Parathyroid adenoma (tissue), 2 donors: ENCODE measurements at regions not wholly inside any gene's neighbourhood (a gene's known extent, or its start where the extent isn't known, plus 50 kb on each side); places are given as distances from the start of the nearest gene placed in this dataset.

Source experiments
- H2AFZ ChIP-seq: fragments of 300-600 bp; sonication (generic); one replicate; pipeline ENCODE4 v1.7.0; 2017; ENCODE audit warnings: antibody characterized with exemption, mild to moderate bottlenecking
- H3K27ac ChIP-seq: fragments of 300-600 bp; sonication (generic); one replicate; pipeline ENCODE4 v1.7.0; 2017
- H3K27me3 ChIP-seq: fragments of 300-600 bp; sonication (generic); one replicate; pipeline ENCODE4 v1.7.0; 2017; ENCODE audit warnings: low read length; ENCODE audit not compliant: control insufficient read depth, insufficient read depth
- H3K36me3 ChIP-seq: fragments of 300-600 bp; sonication (generic); one replicate; pipeline ENCODE4 v1.7.0; 2017; ENCODE audit warnings: low read length; ENCODE audit not compliant: control insufficient read depth, insufficient read depth
- H3K4me1 ChIP-seq: fragments of 300-600 bp; sonication (generic); one replicate; pipeline ENCODE4 v1.7.0; 2017; ENCODE audit warnings: control low read depth
- H3K4me2 ChIP-seq: fragments of 300-600 bp; sonication (generic); one replicate; pipeline ENCODE4 v1.7.0; 2017; ENCODE audit warnings: low read length
- H3K4me3 ChIP-seq: fragments of 300-600 bp; sonication (generic); one replicate; pipeline ENCODE4 v1.7.0; 2017; ENCODE audit warnings: low read depth, low read length
- H3K79me2 ChIP-seq: fragments of 300-600 bp; sonication (generic); one replicate; pipeline ENCODE4 v1.7.0; 2017; ENCODE audit warnings: control low read depth
- H3K9ac ChIP-seq: fragments of 300-600 bp; sonication (generic); one replicate; pipeline ENCODE4 v1.7.0; 2017; ENCODE audit warnings: mild to moderate bottlenecking
- H3K9me3 ChIP-seq: fragments of 300-600 bp; sonication (generic); one replicate; pipeline ENCODE4 v1.7.0; 2017; ENCODE audit warnings: low read length; ENCODE audit not compliant: control insufficient read depth
- CTCF ChIP-seq: fragments of 300-600 bp; sonication (generic); IDR thresholded peaks from one replicate; pipeline ENCODE4 v1.7.0; 2017; ENCODE audit warnings: antibody characterized with exemption, mild to moderate bottlenecking
- donor health status: primary hyperparathyroidism.

- H3K4me2 ChIP-seq, result no peak overlapping the region
- no peaks in the 10 kb centered on the region for H3K27me3 ChIP-seq
- no peak for TF ChIP-seq CTCF
- no peaks in the 10 kb centered on the region for H3K4me1 ChIP-seq
- no peaks in the 10 kb centered on the region for H3K79me2 ChIP-seq
- H3K4me3 ChIP-seq, result no peak overlapping the region
- no peak overlapping the region for H3K27ac ChIP-seq
- H3K36me3 ChIP-seq, result no peaks in the 10 kb centered on the region
- no peaks in the 10 kb centered on the region for H3K9me3 ChIP-seq
- no peak overlapping the region for H2AFZ ChIP-seq
- H3K9ac ChIP-seq, result no peak overlapping the region
Observed at GRCh38 chr11:121733858-121734257, 281.1 kb upstream of the SORL1-AS1 start.

DNA sequence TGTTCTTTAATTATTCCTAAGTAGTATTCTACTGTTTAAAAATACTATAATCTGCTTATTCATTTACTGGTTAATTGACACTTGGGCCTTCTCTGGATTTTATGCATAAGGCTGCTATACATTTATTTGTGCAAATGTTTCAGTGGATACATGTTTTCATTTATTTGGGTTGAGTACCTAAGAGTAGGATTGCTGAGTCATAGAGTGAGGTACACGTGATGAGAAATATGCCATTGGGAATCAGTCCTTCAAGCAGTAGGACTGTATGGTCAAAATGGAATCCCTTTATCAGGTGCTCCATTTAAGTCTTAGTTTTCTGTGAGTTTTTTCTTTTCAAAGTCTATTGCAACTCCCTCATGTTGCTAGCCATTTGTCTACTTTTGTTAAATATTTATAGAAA lies 275.2 kb upstream of the SORL1-AS1 start:
- Histone ChIP-seq H3K4me1 (no peaks in the 10 kb centered on the region), H3K79me2 (no peaks in the 10 kb centered on the region), H3K27ac (no peak overlapping the region), H3K27me3 (no peaks in the 10 kb centered on the region), H2AFZ (no peak overlapping the region), H3K4me2 (no peak overlapping the region), H3K9me3 (no peaks in the 10 kb centered on the region), H3K4me3 (no peak overlapping the region), H3K36me3 (no peaks in the 10 kb centered on the region), H3K9ac (no peak overlapping the region)
- TF ChIP-seq CTCF, result no peak

GRCh38 chr11:121723246-121723741 lies 270.5 kb upstream of the SORL1-AS1 start:
- H3K4me3 ChIP-seq, result no peak overlapping the region
- H3K9ac ChIP-seq, result no peak overlapping the region
- H3K27ac ChIP-seq, result no peak overlapping the region

GRCh38 chr11:121722431-121723245 lies 269.9 kb upstream of the SORL1-AS1 start:
- no peaks in the 10 kb centered on the region for H3K27me3 ChIP-seq
- no peaks in the 10 kb centered on the region for H3K36me3 ChIP-seq
- no peak for TF ChIP-seq CTCF
- no peaks in the 10 kb centered on the region for H3K4me1 ChIP-seq
- H3K4me2 ChIP-seq, result peak overlapping the region; percentile 49
- no peak overlapping the region for H3K9ac ChIP-seq
- H2AFZ ChIP-seq, result peak overlapping the region; percentile 69
- no peaks in the 10 kb centered on the region for H3K79me2 ChIP-seq
- no peaks in the 10 kb centered on the region for H3K9me3 ChIP-seq
- H3K27ac ChIP-seq, result no peak overlapping the region
- H3K4me3 ChIP-seq, result peak overlapping the region; percentile 9

More at GRCh38 chr11:121723246-121723741, 270.5 kb upstream of the SORL1-AS1 start:
- no peaks in the 10 kb centered on the region for H3K27me3 ChIP-seq
- no peaks in the 10 kb centered on the region for H3K4me1 ChIP-seq
- TF ChIP-seq CTCF, result no peak
- H3K9me3 ChIP-seq, result no peaks in the 10 kb centered on the region
- H3K79me2 ChIP-seq, result no peaks in the 10 kb centered on the region
- no peak overlapping the region for H3K4me2 ChIP-seq
- no peaks in the 10 kb centered on the region for H3K36me3 ChIP-seq
- peak overlapping the region; percentile 69 for H2AFZ ChIP-seq

DNA sequence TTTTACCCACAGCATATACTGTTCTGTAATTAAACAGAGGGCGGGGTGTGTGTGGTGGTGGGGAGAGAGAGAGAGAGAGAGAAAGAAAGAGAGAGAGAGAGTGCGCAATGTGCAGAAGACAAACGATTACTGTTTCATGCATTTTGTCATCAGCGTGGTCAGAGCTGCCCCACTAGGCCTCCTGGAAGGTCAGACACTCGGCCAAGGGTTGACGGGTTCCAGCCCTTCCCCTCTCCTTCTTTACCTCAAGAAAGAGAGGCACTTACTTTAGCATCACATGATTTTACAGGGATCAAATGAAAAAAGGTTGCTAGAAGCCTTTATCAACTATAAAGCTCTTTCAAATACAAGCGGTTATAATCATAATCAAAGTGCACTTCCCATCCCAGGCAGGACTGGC lies 269.2 kb upstream of the SORL1-AS1 start:
- Histone ChIP-seq H3K4me1 (no peaks in the 10 kb centered on the region), H3K27me3 (no peaks in the 10 kb centered on the region), H3K9ac (no peak overlapping the region), H3K27ac (no peak overlapping the region), H2AFZ (peak overlapping the region; percentile 69), H3K9me3 (no peaks in the 10 kb centered on the region), H3K4me2 (no peak overlapping the region), H3K36me3 (no peaks in the 10 kb centered on the region), H3K79me2 (no peaks in the 10 kb centered on the region), H3K4me3 (no peak overlapping the region)
- no peak for TF ChIP-seq CTCF
